AG04450 (cell line): ENCODE measurements at regions not wholly inside any gene's neighbourhood (a gene's known extent, or its start where the extent isn't known, plus 50 kb on each side); places are given as distances from the start of the nearest gene placed in this dataset.
"Not testable (repeated sequence)": the region's sequence is repeated elsewhere in the genome, so short reads cannot be mapped to it uniquely, and the experiment has no call there.

Source experiments
- CTCF ChIA-PET: fragments of 300-600, 350-600 bp; formaldehyde crosslinking; extraction: SDS; loops from one replicate; lab custom pipeline; 2022; ENCODE audit warnings: antibody characterized with exemption, inconsistent platforms; lab: Charles Lee
- POLR2A ChIA-PET: fragments of 350-600 bp; formaldehyde crosslinking; extraction: SDS; loops from one replicate; lab custom pipeline; 2021; ENCODE audit warnings: antibody characterized with exemption, inconsistent platforms; lab: Yijun Ruan, JAX
- DNase-seq: peaks from one replicate; pipeline ENCODE4 v3.0.0-alpha.2; 2011; ENCODE audit warnings: low read depth, low spot score
- H3K27ac ChIP-seq: one replicate; pipeline ENCODE4 v1.5.1; 2012; ENCODE audit warnings: low read depth, low read length, control low read depth
- H3K27me3 ChIP-seq: one replicate; pipeline ENCODE4 v1.6.0; 2012; ENCODE audit warnings: low read length; ENCODE audit not compliant: control insufficient read depth, insufficient read depth
- H3K4me3 ChIP-seq: 2 replicates; pipeline ENCODE4 v1.5.1; 2011; ENCODE audit warnings: mild to moderate bottlenecking, low read depth, low read length, control low read depth
- H3K9me3 ChIP-seq: 2 replicates; pipeline ENCODE4 v1.5.1; 2012; ENCODE audit warnings: low read length; ENCODE audit not compliant: control insufficient read depth, insufficient read depth
- TF ChIP-seq, protein P1 (sequence below): IDR thresholded peaks from 2 replicates; pipeline ENCODE4 v1.5.1; 2011; ENCODE audit warnings: low read depth, low read length, control low read depth, inconsistent platforms

DNA sequence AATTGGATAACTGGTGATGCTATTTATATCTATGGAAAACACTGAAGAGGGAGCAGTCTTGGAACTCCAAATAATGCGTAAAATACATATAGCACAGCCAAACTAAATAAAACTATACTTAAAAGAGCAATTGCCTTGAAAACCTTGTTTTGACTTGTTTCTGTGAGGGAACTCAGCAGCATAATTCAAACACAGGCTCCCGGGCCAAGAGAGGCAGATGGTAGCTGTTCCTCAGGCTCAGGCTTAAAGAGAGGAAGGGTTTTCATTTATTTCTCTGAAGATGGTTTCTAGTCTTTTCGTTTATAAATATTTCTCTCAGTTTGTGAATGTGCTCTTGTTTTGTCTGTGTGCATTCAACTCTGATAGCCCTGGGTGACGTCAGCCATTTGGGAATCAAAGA, 82.4 kb downstream of the FANCF start:
- no peak overlapping the region for H3K4me3 ChIP-seq
- ChIA-PET CTCF (no interaction called here), POLR2A (no interaction called here)
- TF ChIP-seq, protein P1, sequence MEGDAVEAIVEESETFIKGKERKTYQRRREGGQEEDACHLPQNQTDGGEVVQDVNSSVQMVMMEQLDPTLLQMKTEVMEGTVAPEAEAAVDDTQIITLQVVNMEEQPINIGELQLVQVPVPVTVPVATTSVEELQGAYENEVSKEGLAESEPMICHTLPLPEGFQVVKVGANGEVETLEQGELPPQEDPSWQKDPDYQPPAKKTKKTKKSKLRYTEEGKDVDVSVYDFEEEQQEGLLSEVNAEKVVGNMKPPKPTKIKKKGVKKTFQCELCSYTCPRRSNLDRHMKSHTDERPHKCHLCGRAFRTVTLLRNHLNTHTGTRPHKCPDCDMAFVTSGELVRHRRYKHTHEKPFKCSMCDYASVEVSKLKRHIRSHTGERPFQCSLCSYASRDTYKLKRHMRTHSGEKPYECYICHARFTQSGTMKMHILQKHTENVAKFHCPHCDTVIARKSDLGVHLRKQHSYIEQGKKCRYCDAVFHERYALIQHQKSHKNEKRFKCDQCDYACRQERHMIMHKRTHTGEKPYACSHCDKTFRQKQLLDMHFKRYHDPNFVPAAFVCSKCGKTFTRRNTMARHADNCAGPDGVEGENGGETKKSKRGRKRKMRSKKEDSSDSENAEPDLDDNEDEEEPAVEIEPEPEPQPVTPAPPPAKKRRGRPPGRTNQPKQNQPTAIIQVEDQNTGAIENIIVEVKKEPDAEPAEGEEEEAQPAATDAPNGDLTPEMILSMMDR, result no peak
- DNase-seq, result no peak
- no peak overlapping the region for H3K27ac ChIP-seq
- no peaks in the 10 kb centered on the region for H3K27me3 ChIP-seq
- H3K9me3 ChIP-seq, result no peaks in the 10 kb centered on the region

DNA sequence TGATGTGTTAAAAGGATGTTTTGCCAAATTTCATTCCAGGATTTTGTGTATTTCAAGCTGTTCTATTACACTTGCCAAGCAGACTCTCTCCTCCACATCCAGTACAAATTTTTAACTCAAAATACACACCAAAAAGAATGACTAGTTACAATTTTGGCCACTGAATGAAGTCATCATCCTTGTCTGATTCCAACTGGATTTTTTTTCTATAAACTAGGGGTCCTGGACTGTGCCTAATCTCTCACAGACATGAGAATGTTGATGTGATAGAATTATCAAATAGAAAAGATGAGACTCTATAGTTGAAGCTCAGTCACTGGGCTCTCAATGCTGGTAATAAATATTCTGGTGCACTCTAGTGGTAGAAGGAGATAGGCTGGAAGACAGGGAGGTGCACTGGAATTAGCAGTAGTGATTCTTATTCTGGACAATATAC, 85.8 kb downstream of the FANCF start:
- Histone ChIP-seq H3K27ac (no peak overlapping the region), H3K4me3 (no peak overlapping the region), H3K9me3 (no peaks in the 10 kb centered on the region), H3K27me3 (no peaks in the 10 kb centered on the region)
- POLR2A ChIA-PET, result no interaction called here
- TF ChIP-seq, protein P1, result peak; percentile 53
- CTCF ChIA-PET, result interaction anchor here (0.6 to 2.7 kb wide), 6 partner anchors 114 to 248 kb away, joined by 3 to 13 read pairs (median 6); no protein-coding TSS in a partner anchor
- DNase-seq, result no peak

DNA sequence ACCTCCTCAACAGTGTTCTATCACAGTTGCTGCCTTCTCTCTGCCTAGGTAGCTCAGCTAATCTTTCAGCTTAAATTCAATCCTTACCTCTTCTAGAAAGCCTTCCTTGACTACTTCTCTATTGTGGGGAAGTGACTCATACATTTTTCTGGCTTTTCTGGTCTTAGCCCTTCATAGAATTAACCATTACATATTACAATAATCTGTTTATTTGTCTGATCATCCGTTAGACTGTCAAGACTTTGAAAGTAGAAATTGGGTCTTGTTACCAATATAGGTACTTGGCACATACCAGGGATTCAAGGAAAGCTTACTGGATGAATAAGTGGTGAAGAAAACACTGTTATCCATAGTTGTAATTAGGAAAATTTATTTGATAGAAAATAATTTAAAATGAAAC, 89.6 kb downstream of the FANCF start:
- no peak for DNase-seq
- Histone ChIP-seq H3K27ac (no peak overlapping the region), H3K27me3 (no peaks in the 10 kb centered on the region), H3K4me3 (no peak overlapping the region), H3K9me3 (no peaks in the 10 kb centered on the region)
- TF ChIP-seq, protein P1, result no peak
- ChIA-PET POLR2A (no interaction called here), CTCF (no interaction called here)

DNA sequence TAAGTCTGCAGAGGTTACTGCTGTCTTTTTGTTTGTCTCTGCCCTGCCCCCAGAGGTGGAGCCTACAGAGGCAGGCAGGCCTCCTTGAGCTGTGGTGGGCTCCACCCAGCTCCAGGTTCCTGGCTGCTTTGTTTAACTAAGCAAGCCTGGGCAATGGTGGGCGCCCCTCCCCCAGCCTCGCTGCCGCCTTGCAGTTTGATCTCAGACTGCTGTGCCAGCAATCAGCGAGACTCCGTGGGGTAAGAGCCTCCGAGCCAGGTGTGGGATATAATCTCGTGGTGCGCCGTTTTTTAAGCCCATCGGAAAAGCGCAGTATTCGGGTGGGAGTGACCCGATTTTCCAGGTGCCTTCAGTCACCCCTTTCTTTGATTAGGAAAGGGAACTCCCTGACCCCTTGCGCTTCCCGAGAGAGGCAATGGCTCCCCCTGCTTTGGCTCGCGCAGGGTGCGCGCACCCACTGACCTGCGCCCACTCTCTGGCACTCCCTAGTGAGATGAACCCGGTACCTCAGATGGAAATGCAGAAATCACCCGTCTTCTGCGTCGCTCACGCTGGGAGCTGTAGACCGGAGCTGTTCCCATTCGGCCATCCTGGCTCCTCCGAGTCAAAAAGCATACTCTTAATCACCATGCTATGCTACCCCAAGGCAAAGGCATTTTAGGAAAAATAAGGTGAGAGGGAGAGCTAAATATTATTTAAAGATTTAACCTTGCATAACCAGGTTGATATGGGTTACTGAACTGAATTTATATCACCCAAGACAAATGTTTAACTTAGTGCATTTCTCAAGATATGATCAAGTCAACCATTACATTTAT, 96.8 kb downstream of the FANCF start:
- POLR2A ChIA-PET, H3K9me3 ChIP-seq, H3K27me3 ChIP-seq, CTCF ChIA-PET, H3K4me3 ChIP-seq, H3K27ac ChIP-seq, DNase-seq: not testable (repeated sequence)

DNA sequence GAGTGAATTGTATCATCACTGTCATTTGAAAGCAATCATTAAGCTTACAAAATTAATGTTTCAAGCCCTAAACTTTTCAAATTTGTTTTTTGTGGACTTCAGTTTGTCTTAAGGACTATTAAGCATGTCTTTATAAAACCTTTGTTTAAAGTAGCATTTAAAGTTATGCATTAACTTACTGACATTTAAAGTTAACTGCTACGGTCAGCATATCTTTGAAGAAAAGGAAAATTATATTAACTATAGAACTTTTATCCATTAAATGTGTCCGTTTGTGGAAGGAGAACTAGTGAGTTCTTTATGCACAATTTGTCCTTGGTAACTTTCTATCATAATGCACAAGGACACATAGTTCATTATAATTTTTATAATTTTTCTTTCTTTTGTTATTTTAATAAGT, 103.4 kb downstream of the FANCF start:
- no peak overlapping the region for H3K27ac ChIP-seq
- POLR2A ChIA-PET, result no interaction called here
- no peak for DNase-seq
- no peaks in the 10 kb centered on the region for H3K9me3 ChIP-seq
- TF ChIP-seq, protein P1, result no peak
- H3K4me3 ChIP-seq, result no peak overlapping the region
- CTCF ChIA-PET, result no interaction called here
- no peaks in the 10 kb centered on the region for H3K27me3 ChIP-seq
